ENCODE measurements at regions not wholly inside any gene's neighbourhood (a gene's known extent, or its start where the extent isn't known, plus 50 kb on each side); places are given as distances from the start of the nearest gene placed in this dataset.
"Not testable (repeated sequence)": the region's sequence is repeated elsewhere in the genome, so short reads cannot be mapped to it uniquely, and the experiment has no call there.

DNA sequence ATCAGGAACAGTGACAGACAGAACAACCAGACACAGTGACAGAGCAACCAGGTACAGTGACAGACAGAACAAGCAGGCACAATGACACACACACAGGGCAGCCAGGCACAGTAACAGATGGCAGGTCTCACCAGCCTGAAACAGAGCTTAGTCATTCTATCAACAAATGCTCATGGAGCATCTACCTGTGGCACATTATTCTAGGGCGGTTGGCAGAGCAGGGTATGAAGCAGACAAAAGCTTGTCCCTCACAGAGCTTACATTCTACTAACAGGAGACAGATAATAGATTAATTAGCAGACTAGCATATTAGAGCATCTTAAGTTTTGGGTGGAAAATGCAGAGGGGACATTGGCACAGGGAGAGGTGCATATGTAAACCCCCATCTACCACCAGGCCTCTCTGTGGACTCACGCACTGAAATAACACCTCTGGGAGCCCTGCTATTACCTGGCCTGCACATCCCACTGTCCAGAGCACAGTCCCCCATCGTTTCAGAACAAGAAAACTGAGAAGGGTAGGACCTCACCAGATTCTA is 64.1 kb upstream of the RAB6C start:
- Histone ChIP-seq H3K4me1 (ENCODE audit: control insufficient read depth, insufficient read depth, low read length) (no peaks in the 10 kb centered on the region), H3K9ac (ENCODE audit: low read depth, low read length) (no peak overlapping the region), H3K36me3 (ENCODE audit: control insufficient read depth, insufficient read depth, low read length) (no peaks in the 10 kb centered on the region), H3K9me3 (ENCODE audit: control insufficient read depth, insufficient read depth, low read length) (no peaks in the 10 kb centered on the region), H3K27me3 (ENCODE audit: control insufficient read depth, insufficient read depth, low read length) (no peaks in the 10 kb centered on the region), H3K4me3 (ENCODE audit: low read depth, low read length) (no peak overlapping the region)

GRCh38 chr2:129918604-129919003 is 60.9 kb upstream of the RAB6C start:
- Histone ChIP-seq H3K36me3 (ENCODE audit: control insufficient read depth, insufficient read depth, low read length) (no peaks in the 10 kb centered on the region), H3K9me3 (ENCODE audit: control insufficient read depth, insufficient read depth, low read length) (no peaks in the 10 kb centered on the region), H3K9ac (ENCODE audit: low read depth, low read length) (no peak overlapping the region), H3K27me3 (ENCODE audit: control insufficient read depth, insufficient read depth, low read length) (peaks cover 4% of the 10 kb centered on the region), H3K4me1 (ENCODE audit: control insufficient read depth, insufficient read depth, low read length) (no peaks in the 10 kb centered on the region), H3K4me3 (ENCODE audit: low read depth, low read length) (no peak overlapping the region)

- Histone ChIP-seq H3K4me3 (ENCODE audit: low read depth, low read length) (peak overlapping the region; percentile 83), H3K9ac (ENCODE audit: low read depth, low read length) (no peak overlapping the region), H3K27me3 (ENCODE audit: control insufficient read depth, insufficient read depth, low read length) (peaks cover 6% of the 10 kb centered on the region), H3K4me1 (ENCODE audit: control insufficient read depth, insufficient read depth, low read length) (no peaks in the 10 kb centered on the region), H3K9me3 (ENCODE audit: control insufficient read depth, insufficient read depth, low read length) (no peaks in the 10 kb centered on the region), H3K36me3 (ENCODE audit: control insufficient read depth, insufficient read depth, low read length) (no peaks in the 10 kb centered on the region)
Observed at GRCh38 chr2:129922571-129923264, 56.7 kb upstream of the RAB6C start.

- Histone ChIP-seq H3K4me3 (ENCODE audit: low read depth, low read length) (peak overlapping the region; percentile 83), H3K36me3 (ENCODE audit: control insufficient read depth, insufficient read depth, low read length) (no peaks in the 10 kb centered on the region), H3K9ac (ENCODE audit: low read depth, low read length) (no peak overlapping the region), H3K4me1 (ENCODE audit: control insufficient read depth, insufficient read depth, low read length) (no peaks in the 10 kb centered on the region), H3K27me3 (ENCODE audit: control insufficient read depth, insufficient read depth, low read length) (peaks cover 6% of the 10 kb centered on the region), H3K9me3 (ENCODE audit: control insufficient read depth, insufficient read depth, low read length) (no peaks in the 10 kb centered on the region)
Observed at GRCh38 chr2:129923265-129924091, 56.0 kb upstream of the RAB6C start.

DNA sequence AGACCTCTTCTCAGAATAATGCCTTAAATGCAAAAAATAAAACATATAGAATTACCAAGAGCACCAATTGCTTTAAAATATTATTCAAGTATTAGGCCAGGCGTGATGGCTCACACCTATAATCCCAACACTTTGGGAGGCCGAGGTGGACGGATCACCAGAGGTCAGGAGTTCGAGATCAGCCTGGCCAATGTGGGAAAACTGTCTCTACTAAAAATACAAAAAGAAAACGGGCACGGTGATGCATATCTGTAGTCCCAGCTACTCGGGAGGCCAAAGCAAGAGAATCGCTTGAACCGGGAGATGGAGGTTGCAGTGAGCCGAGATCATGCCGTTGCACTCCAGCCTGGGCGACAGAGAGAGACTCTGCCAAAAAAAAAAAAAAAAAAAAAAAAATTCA is 55.4 kb upstream of the RAB6C start:
- H3K36me3 ChIP-seq (ENCODE audit: control insufficient read depth, insufficient read depth, low read length); H3K9ac ChIP-seq (ENCODE audit: low read depth, low read length); H3K27me3 ChIP-seq (ENCODE audit: control insufficient read depth, insufficient read depth, low read length); H3K9me3 ChIP-seq (ENCODE audit: control insufficient read depth, insufficient read depth, low read length); H3K4me1 ChIP-seq (ENCODE audit: control insufficient read depth, insufficient read depth, low read length); H3K4me3 ChIP-seq (ENCODE audit: low read depth, low read length): not testable (repeated sequence)

DNA sequence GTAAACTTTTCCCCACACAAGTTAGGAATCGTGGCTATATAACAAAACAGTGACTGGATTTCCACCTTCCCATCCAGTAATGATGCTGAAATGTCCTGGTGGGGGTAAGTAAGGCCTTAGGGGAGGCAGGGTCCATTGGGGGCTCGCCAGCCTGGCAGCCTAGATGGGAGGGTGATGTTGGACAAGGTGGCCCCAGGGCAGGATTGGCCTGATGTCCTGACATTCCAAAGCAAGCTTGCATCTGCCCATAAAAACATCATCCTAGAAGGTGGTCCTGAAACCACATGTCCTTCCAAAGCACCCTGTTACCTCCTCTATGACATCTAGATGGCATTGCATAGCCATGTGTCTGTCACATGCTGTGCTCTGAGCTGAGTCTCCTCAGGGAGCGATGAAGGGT is 54.1 kb upstream of the RAB6C start:
- Histone ChIP-seq H3K4me3 (ENCODE audit: low read depth, low read length) (no peak overlapping the region), H3K9ac (ENCODE audit: low read depth, low read length) (no peak overlapping the region), H3K27me3 (ENCODE audit: control insufficient read depth, insufficient read depth, low read length) (peaks cover 6% of the 10 kb centered on the region), H3K9me3 (ENCODE audit: control insufficient read depth, insufficient read depth, low read length) (no peaks in the 10 kb centered on the region), H3K4me1 (ENCODE audit: control insufficient read depth, insufficient read depth, low read length) (no peaks in the 10 kb centered on the region), H3K36me3 (ENCODE audit: control insufficient read depth, insufficient read depth, low read length) (no peaks in the 10 kb centered on the region)

DNA sequence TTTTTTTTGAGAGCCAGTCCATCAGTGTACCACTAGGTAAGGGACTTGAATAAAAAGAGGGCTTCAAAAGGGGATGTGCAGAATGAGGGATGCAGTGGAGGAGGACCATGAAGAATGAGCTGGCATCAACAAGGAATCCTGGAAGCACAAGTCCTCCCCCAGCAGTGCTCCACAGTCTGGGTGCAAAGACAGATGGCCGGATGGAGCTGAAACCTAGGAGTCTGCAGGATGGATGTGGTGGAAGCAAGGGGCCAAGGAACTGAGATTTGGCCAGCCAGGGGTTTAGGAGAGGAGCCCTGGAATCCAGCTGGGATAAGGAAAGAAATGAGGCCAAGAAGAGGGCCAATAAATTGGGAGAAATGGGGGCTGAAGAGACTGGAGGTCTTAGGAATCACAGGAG is 51.8 kb upstream of the RAB6C start:
- Histone ChIP-seq H3K36me3 (ENCODE audit: control insufficient read depth, insufficient read depth, low read length) (no peaks in the 10 kb centered on the region), H3K27me3 (ENCODE audit: control insufficient read depth, insufficient read depth, low read length) (peaks cover 4% of the 10 kb centered on the region), H3K4me1 (ENCODE audit: control insufficient read depth, insufficient read depth, low read length) (no peaks in the 10 kb centered on the region), H3K4me3 (ENCODE audit: low read depth, low read length) (no peak overlapping the region), H3K9me3 (ENCODE audit: control insufficient read depth, insufficient read depth, low read length) (no peaks in the 10 kb centered on the region), H3K9ac (ENCODE audit: low read depth, low read length) (no peak overlapping the region)

GRCh38 chr2:129929321-129930290 is 49.9 kb upstream of the RAB6C start:
- Histone ChIP-seq H3K4me1 (ENCODE audit: control insufficient read depth, insufficient read depth, low read length) (no peaks in the 10 kb centered on the region), H3K9me3 (ENCODE audit: control insufficient read depth, insufficient read depth, low read length) (no peaks in the 10 kb centered on the region), H3K4me3 (ENCODE audit: low read depth, low read length) (no peak overlapping the region), H3K9ac (ENCODE audit: low read depth, low read length) (no peak overlapping the region), H3K27me3 (ENCODE audit: control insufficient read depth, insufficient read depth, low read length) (peaks cover 12% of the 10 kb centered on the region), H3K36me3 (ENCODE audit: control insufficient read depth, insufficient read depth, low read length) (no peaks in the 10 kb centered on the region)
